Anterior cingulate cortex (tissue), 58 donors: ENCODE measurements at regions not wholly inside any gene's neighbourhood (a gene's known extent, or its start where the extent isn't known, plus 50 kb on each side); places are given as distances from the start of the nearest gene placed in this dataset.
"Not testable (repeated sequence)": the region's sequence is repeated elsewhere in the genome, so short reads cannot be mapped to it uniquely, and the experiment has no call there.

Experiments used
- DNase-seq, 58 donors: peaks; one replicate each; lab custom pipeline; 2025; lab: John Stamatoyannopoulos, UW

DNA sequence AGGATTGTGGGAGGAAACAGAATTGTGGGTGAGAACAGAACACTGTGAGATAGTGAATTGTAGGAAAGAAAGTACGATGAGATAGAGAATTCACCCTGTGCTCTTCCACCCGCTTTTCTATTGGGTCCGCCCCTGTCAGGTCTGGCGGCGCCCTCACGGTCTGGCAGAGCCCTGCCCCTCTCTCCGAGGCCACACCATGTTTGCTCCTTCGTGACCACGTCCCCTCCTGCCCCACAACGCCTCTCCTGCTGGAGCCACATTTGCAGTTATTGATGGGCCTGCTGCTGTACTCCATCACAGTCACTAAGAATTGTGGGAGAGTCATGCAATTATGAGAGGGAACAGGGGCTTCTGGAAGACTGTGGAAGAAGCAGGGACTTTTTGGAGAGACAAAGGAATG is 473.1 kb downstream of the KLF12 start:
- DNase-seq, result no peak

DNA sequence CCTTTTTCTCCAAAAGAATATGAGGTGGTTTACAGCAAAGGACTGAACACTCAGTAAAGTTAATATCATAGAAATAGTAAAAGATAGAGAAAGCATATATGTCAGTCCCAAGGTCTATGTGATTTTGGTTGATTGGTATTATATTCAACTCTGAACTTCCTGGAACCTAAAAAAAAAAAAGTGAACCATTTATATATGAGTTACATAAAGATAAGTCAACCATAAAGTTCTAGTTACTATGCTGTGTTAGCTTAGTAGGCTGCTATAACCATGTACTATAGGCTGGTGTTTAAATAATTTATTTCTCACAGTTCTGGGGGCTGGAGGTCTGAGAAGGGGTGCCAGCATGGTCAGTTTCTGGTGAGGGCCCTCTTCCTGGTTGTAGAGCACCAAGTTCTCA is 475.6 kb downstream of the KLF12 start:
- DNase-seq, result no peak

DNA sequence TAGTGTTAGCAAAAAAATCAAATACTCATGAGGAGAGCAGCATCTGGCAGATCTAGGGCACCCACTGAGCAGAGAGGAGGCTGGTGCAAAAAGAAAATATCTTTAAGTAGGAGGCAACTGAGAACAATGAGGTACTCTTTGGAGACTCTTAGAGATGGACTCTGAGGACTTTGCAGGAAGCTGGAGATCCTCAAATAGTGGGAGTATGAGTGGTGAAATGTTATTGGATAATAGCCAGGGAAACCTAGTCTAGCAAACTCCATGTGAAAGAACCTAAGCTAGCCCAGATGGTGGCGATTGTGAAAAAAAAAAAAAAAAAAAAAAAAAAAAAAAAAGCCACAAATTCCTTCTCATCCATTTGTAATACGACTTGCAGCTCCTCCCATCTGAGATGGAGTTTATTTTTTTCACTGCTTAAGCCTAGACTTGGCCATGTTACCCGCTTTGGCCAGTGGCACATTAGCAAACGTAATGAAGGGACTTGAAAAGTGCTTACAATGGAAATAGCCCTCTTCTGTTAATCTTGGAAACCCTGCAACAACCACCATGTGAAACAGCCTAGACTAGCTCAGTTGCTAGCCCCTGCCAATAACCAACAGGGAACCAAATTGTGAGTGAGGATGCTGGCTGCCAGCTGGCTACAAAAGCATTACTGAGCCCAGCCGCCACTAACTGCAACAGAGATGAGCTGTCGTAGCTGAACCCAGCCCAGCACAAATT is 476.2 kb downstream of the KLF12 start:
- peak in 54 of 58 donors; percentile 5 to 87 (median 45) for DNase-seq

DNA sequence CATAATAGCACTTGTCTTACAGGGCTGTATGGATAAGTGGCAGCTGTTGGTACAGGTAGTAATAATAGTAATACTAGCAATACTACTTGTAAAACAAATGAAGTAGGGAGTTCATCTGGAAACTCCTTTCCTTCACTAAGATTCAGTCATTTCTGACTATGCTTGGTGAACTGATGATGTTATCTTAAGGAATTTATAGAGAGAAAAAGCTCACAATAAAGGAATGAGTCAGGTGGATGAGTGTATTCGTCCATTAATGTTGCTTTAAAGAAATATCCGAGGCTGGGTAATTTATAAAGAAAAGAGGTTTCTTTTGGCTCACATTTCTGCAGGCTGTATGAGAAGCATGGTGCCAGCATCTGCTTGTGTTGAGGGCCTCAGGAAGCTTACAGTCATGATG is 477.3 kb downstream of the KLF12 start:
- no peak for DNase-seq

DNA sequence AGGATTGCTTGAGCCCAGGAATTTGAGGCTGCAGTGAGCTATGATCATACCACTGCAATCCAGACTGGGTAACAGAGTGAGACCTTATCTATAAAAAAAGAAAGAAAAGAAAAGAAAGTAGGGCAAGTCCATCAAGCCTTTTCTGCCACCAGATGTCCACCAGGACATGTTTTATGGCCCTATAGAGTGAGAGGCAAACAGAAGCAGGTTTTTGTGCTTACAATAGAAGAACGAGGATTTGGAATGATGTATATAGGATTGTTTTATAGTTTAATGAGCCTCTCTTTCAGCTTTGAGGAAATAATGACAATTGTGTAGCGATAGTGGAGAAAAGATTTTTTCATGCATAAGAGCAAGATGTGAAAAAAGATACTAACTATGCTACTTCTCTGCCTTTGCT is 480.5 kb downstream of the KLF12 start:
- no peak for DNase-seq

DNA sequence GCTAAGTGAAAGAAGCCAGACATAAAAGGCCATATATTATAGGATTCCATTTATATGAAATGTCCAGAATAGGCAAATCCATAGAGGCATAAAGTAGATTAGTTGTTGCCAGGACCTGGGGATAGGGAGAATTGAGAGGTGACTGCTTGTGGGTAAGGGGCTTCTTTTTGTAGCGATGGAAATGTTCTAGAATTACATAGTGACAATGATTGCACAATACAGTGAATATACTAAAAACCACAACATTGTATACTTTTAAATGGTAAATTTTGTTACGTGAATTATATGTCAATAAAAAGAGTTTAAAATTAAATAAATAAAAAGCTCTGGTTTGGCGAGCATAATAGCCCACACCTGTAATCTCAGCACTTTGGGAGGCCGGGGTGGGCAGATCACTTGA is 486.8 kb downstream of the KLF12 start:
- DNase-seq, result no peak

DNA sequence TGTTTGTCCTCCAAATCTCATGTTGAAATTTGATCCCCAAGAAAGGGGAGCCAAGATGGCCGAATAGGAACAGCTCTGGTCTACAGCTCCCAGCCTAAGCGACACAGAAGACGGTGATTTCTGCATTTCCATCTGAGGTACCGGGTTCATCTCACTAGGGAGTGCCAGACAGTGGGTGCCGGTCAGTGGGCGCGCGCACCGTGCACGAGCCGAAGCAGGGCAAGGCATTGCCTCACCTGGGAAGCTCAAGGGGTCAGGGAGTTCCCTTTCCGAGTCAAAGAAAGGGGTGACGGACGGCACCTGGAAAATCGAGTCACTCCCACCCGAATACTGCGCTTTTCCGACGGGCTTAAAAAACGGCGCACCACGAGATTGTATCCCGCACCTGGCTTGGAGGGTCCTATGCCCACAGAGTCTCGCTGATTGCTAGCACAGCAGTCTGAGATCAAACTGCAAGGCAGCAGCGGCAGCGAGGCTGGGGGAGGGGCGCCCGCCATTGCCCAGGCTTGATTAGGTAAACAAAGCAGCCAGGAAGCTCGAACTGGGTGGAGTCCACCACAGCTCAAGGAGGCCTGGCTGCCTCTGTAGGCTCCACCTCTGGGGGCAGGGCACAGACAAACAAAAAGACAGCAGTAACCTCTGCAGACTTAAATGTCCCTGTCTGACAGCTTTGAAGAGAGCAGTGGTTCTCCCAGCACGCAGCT is 493.6 kb downstream of the KLF12 start:
- not testable (repeated sequence) for DNase-seq

DNA sequence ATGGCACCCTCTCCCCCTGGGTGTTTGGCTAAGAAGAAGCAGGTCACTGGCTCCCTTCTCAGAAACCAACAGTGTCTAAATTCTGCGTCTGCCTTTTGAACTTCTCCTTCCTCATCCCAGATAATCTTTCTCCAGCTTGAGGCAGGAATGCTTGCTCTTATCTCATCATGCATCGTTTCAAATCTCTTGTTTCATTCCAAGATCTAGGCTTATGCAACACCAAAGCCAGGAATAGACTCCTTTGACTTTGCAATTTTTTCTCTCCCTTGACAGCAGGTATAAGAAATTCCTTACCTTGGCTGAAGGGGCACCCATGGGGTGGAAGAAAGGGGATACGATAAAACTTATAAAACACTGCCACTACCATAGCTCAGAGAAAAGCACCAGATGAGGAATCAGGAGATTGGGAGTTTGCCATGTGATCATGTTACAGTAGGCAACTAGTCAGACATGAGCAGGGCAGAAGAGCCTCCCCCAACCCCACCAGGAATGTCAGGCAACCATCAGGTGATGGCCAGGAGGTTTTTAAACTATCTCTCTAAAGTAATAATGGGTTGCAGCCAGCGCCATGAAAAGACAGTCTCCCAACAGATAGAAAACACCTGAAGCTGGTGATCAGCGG is 498.9 kb downstream of the KLF12 start:
- no peak for DNase-seq

DNA sequence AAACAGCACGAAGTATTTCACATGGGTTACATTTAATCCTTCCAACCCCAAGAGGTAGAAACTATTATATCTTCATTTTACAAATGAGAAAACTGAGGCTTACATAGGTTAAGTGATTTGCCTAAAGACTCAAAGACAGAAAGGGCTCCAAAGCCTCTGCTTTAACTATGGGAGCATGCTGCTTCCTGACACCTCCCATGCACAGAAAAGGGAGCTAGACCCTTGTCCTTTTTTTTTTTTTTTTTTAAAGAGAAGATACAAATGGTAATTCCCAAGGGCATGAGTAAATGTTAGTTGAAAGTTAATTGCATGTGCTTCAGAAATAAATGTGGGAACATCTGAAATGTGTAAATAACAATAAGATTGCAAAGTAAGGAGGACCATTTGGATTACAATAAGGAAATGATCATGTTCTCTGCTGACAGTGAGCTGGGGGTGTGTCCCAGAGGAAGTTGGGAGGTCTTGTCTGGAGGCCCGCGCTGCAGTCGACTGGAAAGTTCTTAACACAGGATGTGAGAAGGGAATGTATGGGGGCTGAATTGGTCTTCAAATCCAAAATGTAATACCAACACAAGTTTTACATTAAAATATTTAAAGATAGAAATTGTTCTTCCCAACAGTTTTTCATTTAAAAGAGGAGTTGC is 500.3 kb downstream of the KLF12 start:
- DNase-seq, result no peak

DNA sequence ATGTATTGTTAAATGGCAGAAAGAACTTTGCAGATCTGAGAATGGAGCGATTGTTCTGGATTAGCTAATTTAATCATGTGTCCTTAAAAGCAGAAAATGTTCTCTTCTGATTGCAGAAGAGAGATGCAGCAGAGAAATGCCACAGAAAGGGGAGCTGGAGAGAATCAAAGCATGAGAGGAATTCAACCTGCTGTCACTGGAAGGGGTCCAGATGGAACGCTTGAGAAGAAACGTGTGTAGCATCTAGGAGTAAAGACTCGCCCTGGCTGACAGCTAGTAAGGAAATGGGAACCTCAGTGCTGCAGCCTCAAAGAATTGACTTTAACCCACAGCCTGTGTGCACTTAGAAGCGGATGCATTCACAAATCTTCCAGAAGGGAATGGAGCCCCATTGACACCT is 502.8 kb downstream of the KLF12 start:
- peak in 6 of 58 donors; percentile 0 to 23 (median 3) for DNase-seq

DNA sequence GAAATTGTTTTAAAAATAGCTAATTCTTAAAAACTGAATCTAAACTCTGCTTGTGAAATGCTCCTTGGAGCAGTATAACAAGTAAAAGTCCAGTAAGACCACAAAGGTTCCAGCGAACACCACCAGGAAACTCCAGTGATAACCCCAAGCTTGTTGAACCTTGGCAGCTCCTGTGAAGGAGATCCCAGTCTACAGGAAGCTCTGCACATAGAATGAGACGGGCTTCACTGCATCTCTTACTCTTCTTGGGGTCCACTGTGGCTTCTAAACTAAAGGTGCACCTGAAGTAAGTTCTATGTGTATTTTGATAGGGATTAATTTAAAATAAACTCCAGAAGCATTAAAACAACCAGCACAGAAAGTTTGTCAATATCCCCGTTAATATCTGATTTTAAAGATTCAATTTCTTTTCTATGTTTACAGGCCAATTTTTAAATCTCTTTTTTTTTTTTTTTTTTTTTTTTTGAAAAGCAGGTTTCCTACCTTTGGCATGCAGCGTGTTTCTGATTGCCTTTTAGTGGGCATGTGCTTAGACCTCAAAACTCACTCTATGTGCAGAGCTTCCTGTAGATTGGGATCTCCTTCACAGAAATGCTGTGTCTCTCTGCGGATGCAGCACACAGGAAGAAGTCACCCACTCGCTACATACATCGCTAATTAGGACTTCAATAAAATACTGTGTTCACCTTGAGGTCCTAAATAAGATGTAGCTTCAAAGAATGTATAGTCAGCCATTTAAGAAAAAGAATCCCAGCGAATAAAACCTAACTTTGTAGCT is 508.5 kb downstream of the KLF12 start:
- no peak for DNase-seq

DNA sequence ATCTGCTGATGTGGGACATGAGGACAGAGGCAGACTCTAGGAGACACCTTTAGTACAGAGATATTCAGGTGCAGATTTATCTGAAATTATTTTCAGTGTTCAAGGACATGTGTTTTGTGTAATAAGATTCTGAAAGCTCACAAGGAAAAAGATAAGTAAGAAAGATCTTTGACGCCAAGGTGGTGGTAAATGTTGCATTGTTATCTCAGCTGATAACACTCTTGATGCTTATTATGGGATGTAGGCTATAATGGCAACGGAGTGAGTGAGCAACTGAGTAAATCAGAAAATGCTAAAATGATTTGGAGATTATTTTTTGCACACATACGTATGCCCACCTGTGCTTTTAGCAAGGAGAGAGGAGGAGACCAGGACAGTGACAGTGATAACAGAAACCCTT is 510.9 kb downstream of the KLF12 start:
- DNase-seq, result no peak

DNA sequence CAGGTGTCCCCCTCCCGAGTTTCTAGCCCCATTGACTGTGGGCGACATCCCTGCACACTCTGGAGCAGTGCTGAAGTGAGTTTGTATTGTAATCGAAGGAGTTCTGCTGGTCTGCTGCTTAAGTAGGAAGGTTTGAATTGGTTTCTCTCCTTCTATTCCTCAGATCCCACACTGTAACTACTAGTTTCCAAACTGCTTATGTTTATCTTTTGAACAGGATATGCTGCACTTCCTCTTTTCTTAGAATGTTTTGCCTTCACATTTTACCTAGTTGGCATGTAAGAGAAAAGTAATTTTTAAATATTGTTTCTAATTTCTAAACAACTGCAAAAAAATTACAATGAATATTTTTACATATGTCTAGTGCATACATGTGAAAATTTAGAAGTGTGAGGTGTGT is 511.8 kb downstream of the KLF12 start:
- DNase-seq, result no peak

DNA sequence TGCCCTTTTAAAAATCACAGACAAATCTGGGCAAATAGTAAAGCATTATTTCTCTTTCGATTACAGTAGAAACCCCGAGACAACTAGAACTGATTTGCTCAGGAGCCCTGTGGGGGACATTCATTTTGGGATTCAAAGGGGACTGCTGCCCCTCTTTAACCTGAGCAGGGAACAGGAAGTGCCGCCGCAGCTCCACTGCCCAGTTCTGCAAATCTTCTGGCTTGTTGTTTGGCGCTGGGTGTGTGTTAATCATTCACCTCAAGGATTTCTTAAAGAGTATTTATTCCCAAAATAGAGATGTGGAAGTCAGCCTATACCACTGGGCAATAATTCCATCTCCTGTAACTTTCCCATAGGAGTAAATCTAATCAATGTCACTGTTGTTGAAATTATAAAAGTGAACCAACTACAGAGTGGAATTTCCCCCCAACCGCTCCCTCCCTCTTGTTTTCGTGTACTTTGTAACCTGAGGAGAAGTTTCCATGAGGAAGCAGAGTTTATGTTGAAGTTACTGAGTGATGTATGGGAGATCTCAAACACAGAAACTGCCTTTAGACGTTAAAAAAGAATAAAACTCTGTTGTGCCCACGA is 515.8 kb downstream of the KLF12 start:
- DNase-seq, result no peak

DNA sequence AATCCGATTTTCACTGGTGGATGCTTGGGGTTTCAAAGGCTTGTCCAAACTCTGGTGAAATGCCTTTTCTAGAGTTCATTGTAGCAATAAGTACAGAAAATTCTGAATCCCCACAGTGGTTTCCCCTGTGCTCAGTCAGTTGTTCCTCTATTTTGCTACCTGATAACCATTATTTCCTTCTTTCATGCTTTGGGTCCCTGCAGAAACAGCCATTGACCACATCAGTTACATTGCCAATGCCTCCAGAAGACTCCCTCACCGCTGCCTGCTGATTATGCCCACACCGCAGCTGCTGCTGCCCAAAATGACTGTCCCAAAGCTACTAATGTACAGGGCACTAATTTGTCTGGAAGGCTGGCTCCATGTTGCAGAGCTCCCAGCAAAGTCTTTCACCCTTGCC is 517.3 kb downstream of the KLF12 start:
- no peak for DNase-seq

DNA sequence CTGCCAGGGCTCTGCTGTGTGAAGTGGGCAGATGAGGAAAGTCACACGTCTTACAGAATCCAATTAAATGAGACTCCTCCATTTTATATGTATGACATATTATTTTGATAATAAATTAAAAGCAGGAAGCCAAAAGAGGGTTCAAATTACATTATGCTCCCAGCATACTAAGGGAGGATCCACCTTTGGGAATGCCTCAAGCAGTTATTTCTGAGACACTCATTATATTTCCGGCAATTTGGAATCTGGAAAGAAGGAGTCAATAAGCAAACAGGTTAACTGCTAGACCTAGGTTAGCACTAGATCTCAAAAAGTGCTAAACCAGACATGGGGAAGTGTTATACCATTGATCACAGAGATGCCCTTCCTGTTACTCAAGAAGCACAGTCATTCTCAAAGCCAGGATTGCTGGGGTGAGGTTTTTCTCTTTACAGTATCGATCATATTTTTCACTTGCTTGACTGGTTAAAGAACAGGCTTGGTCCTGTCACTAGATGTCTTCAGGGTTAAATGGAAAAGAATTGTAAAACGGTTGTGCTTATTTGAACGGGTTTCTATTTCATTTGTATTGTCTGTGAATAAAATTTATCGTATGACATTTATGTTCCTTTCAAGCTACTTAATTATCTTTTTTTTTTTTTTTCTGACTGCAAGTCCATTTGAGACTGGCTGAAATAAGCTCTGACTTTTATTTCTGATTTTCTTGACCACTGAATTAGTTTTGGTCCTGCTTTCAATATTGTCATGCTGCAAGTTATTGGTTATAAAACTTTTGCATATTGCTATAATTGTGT is 523.2 kb downstream of the KLF12 start:
- no peak for DNase-seq

DNA sequence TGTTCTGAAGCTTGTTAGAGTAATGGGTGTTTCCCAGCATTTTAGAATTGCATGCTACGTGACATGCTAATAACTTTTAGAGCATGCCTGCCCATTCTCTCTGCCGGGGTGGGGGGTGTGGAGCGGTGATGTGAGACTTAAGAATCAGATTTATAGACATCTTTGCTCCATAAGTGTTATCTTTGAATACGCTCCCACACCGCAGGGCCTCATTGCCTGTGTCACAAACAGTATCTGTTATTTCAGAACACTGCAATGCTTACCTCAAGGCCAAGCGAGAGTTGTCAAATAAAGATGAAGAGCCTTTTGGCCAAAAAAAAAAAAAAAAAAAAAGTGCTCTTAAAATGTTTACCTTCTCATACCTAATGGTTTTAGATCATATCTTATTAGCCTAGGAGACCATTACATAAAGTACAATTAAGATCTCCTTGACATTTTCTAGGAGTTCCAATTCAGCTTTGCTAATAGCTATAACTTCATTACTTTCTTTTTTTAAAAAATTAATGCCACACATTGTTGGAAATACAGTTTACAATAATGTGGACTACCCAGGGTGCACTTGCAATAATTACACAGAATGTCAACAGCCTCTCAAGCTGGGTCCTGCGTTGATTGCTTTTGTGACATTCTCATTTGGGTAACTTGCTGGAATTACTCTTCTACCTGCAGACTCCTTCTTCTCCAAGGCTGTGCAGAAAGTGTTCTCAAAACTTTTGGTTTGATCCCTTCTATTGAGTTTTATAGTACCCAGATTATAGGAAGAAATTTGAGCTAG is 525.3 kb downstream of the KLF12 start:
- no peak for DNase-seq

DNA sequence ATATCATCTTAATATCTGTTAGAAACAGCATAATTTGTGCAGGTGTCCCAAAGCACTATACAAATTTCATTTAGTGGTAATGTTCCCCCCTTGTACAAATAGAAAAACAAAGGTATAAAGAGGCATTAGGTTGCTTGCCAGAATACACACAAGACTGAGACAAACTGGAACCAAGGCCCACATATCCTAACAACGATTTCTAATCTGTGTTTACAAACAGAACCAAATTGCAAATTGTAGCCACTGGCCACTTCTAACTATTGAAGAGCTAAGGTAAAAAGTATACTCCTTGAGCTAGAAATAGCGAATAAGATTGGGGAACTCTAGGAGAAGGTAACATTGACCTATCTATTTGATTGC is 526.1 kb downstream of the KLF12 start:
- no peak for DNase-seq
